Stimulated activated CD4-positive, alpha-beta T cell treated with anti-CD3 and anti-CD28 coated beads, Interleukin-1b, Interleukin-23, amount 100 ng/mL, for 1 hour (primary cell): ENCODE measurements at regions not wholly inside any gene's neighbourhood (a gene's known extent, or its start where the extent isn't known, plus 50 kb on each side); places are given as distances from the start of the nearest gene placed in this dataset.
"Not testable (repeated sequence)": the region's sequence is repeated elsewhere in the genome, so short reads cannot be mapped to it uniquely, and the experiment has no call there.

Experiments
- DNase-seq, 2 donors: peaks; one replicate each; pipeline ENCODE4 v3.0.0-alpha.2; 2020; ENCODE audit warnings: low read depth in 2 of 2

DNA sequence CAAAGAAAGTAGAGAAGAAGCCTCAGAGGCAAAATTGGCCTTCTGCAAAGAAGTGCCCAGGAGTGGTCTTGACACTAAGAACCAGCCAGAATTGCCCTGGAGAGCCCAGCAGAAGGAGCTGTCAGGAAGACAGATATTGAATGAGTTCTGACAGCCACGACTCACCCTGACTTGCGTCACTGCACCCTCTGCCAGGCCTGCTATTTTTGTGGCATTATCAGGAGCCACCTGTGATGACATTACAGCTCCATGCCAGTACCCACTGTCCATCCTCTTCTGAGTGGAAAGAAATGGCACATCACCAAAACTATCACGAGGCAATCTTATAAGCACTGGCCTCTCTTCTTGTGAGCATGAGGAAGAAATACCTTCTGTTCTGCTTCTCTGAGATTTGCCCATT lies 67.7 kb downstream of the SMIM20 start:
- DNase-seq, result no peak

DNA sequence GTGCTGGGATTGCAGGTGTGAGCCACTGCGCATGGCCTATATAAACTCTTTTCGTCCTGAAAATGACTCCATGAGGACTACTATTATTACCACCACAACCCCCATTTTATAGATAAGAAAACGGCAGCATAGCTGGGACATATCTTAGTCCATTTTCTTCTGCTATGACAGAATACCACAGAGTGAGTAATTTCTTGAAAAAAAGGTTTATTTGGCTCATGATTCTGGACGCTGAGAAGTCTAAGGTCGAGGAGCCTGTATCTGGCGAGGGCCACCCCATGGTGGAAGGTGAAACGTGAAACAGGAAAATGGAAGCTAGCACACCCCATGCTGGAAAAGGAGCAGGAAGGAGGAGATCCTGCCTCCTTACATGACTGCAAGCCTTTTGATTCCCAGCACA lies 68.9 kb downstream of the SMIM20 start:
- DNase-seq, result no peak

DNA sequence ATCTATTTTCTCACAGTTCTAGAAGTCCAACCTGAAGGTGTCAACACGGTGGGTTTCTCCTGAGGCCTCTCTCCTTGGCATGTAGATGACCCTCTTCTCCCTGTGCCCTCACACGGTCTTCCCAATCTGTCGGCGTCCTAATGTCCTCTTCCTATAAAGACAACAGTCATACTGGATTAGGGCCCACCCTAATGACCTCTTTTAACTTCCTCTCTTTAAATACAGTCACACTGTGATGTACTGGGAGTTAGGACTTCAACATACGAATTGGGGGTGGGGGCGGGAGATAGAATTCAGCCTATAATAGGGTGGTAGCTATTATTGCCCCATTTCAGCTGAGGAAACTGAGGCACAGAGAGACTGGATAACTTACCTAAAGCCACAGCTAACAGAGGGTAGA lies 70.2 kb downstream of the SMIM20 start:
- no peak for DNase-seq

GRCh38 chr4:25984796-25985195 lies 70.8 kb downstream of the SMIM20 start:
- no peak for DNase-seq

DNA sequence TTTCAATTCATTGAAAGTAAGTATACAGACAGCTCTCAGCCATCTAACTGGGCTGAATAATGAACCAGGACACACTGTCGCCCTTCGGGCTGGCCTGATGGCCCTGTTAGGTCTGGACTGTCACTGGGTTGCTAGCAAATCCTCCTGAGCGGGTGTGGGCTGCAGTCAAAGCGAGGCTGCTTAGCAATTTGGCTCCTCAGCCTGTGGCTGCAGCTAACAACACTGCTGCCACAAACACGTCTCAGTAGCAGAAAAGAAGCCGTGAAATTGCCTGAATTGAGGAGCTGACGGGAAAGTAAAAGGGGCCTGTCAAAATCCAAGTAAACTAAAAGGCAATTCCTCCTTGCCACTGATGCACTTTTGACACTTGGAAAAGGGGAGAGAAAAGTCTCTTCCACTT lies 72.8 kb downstream of the SMIM20 start:
- DNase-seq, result no peak

GRCh38 chr4:25991340-25991739 lies 77.3 kb downstream of the SMIM20 start:
- DNase-seq, result no peak

- no peak for DNase-seq
Observed at GRCh38 chr4:25993395-25994185, 79.6 kb downstream of the SMIM20 start.

DNA sequence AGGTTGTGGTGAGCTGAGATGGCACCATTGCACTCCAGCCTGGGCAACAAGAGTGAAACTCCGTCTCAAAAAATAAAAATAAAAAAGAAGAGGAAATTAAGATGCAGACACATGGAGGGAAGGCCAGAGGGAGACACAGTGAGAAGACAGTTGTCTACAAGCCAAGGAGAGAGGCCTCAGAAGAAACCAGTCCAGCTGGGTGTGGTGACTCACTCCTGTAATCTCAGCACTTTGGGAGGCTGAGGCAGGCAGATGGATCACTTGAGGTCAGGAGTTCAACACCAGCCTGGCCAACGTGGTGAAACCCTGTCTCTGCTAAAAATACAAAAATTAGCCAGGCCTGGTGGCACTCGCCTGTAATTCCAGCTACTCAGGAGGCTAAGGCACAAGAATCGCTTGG lies 80.6 kb downstream of the SMIM20 start:
- DNase-seq, result not testable (repeated sequence)

- no peak for DNase-seq
Observed at GRCh38 chr4:26000274-26000950, 86.4 kb downstream of the SMIM20 start.

DNA sequence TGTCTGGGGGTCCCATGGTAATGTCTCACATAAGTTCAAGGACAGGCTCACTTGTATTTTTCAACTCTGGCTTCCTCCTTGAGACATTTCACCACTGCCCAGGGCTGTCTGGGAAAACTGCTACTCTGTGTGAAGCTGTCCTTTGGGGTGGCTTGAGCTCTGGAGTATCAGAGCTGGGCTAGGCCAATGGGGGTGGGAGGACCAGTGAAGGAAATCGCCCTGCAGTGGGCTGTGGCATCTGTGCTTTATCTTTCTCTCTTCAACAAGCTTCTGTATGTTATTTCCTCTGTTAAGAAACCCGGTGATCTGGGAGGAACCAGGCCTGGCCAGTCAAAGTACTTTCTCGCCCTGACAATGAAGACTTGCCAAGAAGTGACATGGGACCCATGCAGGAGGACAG lies 87.4 kb downstream of the SMIM20 start:
- DNase-seq, result no peak

DNA sequence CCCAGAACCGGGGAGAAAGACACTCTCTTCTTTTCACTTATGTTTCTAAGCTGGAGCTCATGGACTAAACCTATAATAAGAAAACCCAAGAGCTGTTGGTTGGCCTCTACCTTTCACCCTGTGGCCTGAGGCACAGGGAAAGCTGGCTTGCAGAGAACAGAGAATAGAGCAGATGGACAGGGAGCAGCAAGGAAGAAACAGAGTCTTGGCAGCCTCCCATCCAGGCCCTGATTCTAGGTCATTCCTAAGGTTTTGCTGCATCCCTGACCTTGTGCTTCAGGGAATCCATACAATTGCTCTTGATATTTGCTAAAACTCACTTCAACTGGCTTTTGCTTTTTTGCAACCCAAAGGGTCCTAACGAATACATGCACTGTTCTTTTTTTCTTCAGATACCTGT lies 87.8 kb downstream of the SMIM20 start:
- no peak for DNase-seq

DNA sequence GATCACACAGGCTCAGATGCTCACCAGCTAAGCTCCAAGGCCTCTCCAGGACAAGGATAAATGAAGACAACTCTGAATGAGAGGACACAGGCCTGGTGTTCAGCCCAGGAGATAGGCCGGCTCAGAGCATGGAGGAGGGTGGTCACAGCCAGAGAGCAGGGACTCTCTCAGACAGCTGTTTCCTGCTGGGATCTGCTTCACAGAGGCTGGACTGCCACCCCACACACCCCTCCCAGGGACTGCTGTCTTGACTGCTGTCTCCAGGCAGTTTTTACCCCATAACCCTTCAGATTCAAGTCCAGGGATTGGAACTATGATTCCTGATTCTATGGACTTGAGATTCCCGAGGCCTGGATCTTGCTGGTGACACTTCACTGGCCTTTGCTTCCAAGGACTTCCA lies 89.0 kb downstream of the SMIM20 start:
- no peak for DNase-seq

DNA sequence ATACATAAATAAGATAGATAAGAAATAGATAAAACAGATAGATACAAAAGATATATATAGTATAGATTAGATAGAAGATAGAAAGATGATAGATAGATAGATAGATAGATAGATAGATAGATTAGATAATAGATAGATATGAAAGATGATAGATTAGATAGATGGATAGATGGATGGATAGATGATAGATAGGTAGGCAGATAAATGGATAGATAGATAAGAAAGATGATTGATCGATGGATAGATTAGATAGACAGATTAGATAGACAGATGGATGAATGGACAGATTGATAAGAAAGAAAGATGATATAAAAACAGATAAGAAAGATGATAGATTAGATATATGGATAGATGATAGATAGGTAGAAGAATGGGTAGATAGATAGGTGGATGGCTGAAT lies 90.3 kb downstream of the SMIM20 start:
- DNase-seq, result no peak

- DNase-seq, result no peak
Observed at GRCh38 chr4:26005764-26006163, 91.7 kb downstream of the SMIM20 start.

- DNase-seq, result no peak
Observed at GRCh38 chr4:26008737-26009136, 94.7 kb downstream of the SMIM20 start.

DNA sequence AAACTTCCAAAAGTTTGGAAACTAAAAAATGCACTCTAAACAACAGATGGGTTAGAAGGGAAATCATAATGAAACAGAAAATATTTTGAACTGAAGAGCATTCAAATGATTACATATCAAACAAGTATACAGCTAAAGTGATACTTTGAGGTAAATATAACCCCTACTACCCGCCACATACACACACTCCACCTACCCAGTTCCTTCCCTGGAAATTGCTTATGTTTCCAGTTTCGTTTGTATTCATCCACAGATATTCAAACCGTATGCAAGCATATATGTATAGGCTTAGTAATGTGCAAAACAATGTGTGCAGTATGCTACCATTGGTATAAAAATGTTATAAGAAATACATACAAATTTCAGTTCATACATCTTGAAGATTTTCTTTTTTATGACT lies 95.5 kb downstream of the SMIM20 start:
- DNase-seq, result no peak

GRCh38 chr4:26010304-26010703 lies 96.3 kb downstream of the SMIM20 start:
- DNase-seq, result no peak

- DNase-seq, result no peak
Observed at GRCh38 chr4:26013629-26014028, 99.6 kb downstream of the SMIM20 start.

DNA sequence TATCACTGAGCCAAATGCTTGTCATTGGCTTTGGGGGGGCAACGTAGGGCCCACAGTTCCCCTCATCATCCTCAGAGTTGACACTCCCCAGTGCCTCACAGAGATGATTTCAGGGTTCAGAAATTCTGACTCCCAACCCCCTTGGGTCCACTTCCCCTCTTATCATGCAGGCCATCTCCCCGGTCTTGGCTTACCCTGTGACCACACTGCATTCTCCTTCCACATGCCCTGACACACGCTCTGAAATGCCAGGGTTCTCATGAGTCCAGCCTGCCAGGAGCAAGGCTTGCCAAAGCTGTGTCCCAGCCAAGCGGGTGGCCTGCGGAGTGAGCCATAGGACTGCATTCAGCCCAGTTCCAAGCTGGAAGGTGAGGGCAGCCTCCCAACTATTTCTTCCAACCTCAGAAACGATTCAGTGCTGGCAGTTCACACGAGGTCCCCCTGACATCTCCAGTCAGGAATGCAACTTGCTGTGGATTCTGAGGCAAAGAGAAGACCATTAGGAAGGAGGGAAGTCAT lies 101.2 kb downstream of the SMIM20 start:
- no peak for DNase-seq

DNA sequence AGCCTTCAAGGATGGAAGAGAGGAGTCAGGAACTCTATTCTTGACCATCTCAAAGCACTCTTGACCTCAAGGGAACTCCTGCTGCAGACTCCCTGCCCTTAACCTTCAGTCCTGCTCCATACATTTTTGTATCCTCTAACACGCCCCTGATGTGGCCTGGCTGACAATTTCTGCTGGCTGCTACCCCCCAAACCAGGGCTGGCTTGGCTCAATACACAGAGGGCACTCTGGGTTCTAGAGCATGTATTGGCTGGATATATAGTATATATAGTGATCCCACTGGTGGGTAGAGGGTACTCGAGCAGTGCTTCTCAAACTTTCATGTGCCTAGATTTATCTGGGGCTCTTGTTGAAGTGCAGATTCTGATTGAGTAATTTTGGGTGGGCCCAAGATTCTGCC lies 101.9 kb downstream of the SMIM20 start:
- no peak for DNase-seq

- no peak for DNase-seq
Observed at GRCh38 chr4:26017531-26017930, 103.5 kb downstream of the SMIM20 start.

- DNase-seq, result not testable (repeated sequence)
Observed at GRCh38 chr4:26017961-26018700, 104.1 kb downstream of the SMIM20 start.
